SK-N-SH (cell line): ENCODE measurements at regions not wholly inside any gene's neighbourhood (a gene's known extent, or its start where the extent isn't known, plus 50 kb on each side); places are given as distances from the start of the nearest gene placed in this dataset.

Experiments
- EZH2phosphoT487 ChIP-seq: fragments of 200-600 bp; sonication (generic); IDR thresholded peaks from 2 replicates; pipeline ENCODE4 v1.6.1; 2017; ENCODE audit warnings: low read depth, mixed run types, mild to moderate bottlenecking, antibody characterized with exemption, moderate library complexity, borderline replicate concordance
- MXI1 ChIP-seq: IDR thresholded peaks from 2 replicates; pipeline ENCODE4 v1.6.1; 2012; ENCODE audit warnings: mild to moderate bottlenecking, low read depth, low read length, improper control_type of control experiment
- POLR2AphosphoS5 ChIP-seq: IDR thresholded peaks from 2 replicates; pipeline ENCODE4 v1.6.1; 2012; ENCODE audit warnings: low read depth, low read length
- RAD21 ChIP-seq: IDR thresholded peaks from 2 replicates; pipeline ENCODE4 v1.6.1; 2012; ENCODE audit warnings: mild to moderate bottlenecking, low read length
- SIN3A ChIP-seq: IDR thresholded peaks from 2 replicates; pipeline ENCODE4 v1.6.1; 2012; ENCODE audit warnings: low read depth, mild to moderate bottlenecking, low read length, moderate library complexity, borderline replicate concordance
- SMC3 ChIP-seq: IDR thresholded peaks from 2 replicates; pipeline ENCODE4 v1.6.1; 2012; ENCODE audit warnings: low read depth, low read length, improper control_type of control experiment
- TEAD4 ChIP-seq: IDR thresholded peaks from 2 replicates; pipeline ENCODE4 v1.4.0; 2012; ENCODE audit warnings: mild to moderate bottlenecking, borderline replicate concordance; ENCODE audit not compliant: insufficient read depth
- YY1 ChIP-seq: IDR thresholded peaks from 2 replicates; pipeline ENCODE4 v1.4.0; 2012; ENCODE audit warnings: low read depth, mild to moderate bottlenecking
- TF ChIP-seq, protein P1 (sequence below): fragments of 200-600 bp; sonication (generic); IDR thresholded peaks from 2 replicates; pipeline ENCODE4 v1.6.1; 2017; ENCODE audit warnings: antibody characterized with exemption, mild to moderate bottlenecking, moderate library complexity
- TF ChIP-seq, protein P2 (sequence below): IDR thresholded peaks from 2 replicates; pipeline ENCODE4 v1.4.0; 2012; ENCODE audit warnings: low read depth, borderline replicate concordance
- TF ChIP-seq, protein P3 (sequence below): IDR thresholded peaks from 2 replicates; pipeline ENCODE4 v1.6.1; 2012; ENCODE audit warnings: mild to moderate bottlenecking, low read depth, low read length, moderate library complexity
- TF ChIP-seq, protein P4 (sequence below): fragments of 150-350 bp; IDR thresholded peaks from 2 replicates; pipeline ENCODE4 v1.6.1; 2017; ENCODE audit warnings: antibody characterized with exemption, low read length, low read depth, borderline replicate concordance
- TF ChIP-seq, protein P5 (sequence below): IDR thresholded peaks from 2 replicates; pipeline ENCODE4; 2012

DNA sequence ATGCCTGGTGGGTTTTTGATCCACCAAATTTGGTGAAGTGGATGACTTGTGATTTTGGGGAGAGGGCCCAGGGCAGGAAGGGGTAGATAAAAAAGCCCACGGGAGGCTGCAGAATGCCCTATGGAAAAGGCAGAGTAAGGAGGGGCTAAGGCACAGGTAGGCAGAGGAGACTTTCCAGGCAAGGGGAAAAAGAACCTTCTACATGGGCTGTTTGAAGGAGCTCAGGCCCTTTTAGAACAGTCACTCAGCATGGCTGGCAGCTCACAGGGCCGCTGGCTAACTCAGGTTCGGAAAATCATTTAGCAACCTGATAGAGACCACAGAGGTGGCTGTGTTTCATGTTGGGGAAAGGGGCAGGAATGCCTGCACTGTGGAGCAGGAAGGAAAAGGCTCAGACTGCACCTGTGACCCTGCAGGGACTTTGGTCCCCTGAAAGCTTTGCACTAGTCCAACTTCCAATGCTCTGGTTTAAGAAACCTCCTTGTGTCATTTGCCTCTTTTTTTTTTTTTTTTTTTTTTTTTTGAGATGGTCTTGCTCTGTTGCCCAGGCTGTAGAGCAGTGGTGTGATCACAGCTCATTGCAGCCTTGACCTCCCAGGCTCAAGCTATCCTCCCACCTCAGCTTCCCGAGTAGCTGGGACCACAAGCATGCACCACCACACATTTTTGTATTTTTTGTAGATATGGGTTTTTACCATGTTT is 58.5 kb upstream of the ENAH start:
- TF ChIP-seq RAD21 = no peak
- TF ChIP-seq YY1 = no peak
- TF ChIP-seq, protein P1, sequence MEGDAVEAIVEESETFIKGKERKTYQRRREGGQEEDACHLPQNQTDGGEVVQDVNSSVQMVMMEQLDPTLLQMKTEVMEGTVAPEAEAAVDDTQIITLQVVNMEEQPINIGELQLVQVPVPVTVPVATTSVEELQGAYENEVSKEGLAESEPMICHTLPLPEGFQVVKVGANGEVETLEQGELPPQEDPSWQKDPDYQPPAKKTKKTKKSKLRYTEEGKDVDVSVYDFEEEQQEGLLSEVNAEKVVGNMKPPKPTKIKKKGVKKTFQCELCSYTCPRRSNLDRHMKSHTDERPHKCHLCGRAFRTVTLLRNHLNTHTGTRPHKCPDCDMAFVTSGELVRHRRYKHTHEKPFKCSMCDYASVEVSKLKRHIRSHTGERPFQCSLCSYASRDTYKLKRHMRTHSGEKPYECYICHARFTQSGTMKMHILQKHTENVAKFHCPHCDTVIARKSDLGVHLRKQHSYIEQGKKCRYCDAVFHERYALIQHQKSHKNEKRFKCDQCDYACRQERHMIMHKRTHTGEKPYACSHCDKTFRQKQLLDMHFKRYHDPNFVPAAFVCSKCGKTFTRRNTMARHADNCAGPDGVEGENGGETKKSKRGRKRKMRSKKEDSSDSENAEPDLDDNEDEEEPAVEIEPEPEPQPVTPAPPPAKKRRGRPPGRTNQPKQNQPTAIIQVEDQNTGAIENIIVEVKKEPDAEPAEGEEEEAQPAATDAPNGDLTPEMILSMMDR = no peak
- TF ChIP-seq POLR2AphosphoS5 = no peak
- no peak for TF ChIP-seq SMC3
- TF ChIP-seq, protein P2, sequence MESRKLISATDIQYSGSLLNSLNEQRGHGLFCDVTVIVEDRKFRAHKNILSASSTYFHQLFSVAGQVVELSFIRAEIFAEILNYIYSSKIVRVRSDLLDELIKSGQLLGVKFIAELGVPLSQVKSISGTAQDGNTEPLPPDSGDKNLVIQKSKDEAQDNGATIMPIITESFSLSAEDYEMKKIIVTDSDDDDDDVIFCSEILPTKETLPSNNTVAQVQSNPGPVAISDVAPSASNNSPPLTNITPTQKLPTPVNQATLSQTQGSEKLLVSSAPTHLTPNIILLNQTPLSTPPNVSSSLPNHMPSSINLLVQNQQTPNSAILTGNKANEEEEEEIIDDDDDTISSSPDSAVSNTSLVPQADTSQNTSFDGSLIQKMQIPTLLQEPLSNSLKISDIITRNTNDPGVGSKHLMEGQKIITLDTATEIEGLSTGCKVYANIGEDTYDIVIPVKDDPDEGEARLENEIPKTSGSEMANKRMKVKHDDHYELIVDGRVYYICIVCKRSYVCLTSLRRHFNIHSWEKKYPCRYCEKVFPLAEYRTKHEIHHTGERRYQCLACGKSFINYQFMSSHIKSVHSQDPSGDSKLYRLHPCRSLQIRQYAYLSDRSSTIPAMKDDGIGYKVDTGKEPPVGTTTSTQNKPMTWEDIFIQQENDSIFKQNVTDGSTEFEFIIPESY = no peak
- no peak for TF ChIP-seq SIN3A
- no peak for TF ChIP-seq MXI1
- TF ChIP-seq, protein P3, sequence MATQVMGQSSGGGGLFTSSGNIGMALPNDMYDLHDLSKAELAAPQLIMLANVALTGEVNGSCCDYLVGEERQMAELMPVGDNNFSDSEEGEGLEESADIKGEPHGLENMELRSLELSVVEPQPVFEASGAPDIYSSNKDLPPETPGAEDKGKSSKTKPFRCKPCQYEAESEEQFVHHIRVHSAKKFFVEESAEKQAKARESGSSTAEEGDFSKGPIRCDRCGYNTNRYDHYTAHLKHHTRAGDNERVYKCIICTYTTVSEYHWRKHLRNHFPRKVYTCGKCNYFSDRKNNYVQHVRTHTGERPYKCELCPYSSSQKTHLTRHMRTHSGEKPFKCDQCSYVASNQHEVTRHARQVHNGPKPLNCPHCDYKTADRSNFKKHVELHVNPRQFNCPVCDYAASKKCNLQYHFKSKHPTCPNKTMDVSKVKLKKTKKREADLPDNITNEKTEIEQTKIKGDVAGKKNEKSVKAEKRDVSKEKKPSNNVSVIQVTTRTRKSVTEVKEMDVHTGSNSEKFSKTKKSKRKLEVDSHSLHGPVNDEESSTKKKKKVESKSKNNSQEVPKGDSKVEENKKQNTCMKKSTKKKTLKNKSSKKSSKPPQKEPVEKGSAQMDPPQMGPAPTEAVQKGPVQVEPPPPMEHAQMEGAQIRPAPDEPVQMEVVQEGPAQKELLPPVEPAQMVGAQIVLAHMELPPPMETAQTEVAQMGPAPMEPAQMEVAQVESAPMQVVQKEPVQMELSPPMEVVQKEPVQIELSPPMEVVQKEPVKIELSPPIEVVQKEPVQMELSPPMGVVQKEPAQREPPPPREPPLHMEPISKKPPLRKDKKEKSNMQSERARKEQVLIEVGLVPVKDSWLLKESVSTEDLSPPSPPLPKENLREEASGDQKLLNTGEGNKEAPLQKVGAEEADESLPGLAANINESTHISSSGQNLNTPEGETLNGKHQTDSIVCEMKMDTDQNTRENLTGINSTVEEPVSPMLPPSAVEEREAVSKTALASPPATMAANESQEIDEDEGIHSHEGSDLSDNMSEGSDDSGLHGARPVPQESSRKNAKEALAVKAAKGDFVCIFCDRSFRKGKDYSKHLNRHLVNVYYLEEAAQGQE = no peak
- TF ChIP-seq, protein P4, sequence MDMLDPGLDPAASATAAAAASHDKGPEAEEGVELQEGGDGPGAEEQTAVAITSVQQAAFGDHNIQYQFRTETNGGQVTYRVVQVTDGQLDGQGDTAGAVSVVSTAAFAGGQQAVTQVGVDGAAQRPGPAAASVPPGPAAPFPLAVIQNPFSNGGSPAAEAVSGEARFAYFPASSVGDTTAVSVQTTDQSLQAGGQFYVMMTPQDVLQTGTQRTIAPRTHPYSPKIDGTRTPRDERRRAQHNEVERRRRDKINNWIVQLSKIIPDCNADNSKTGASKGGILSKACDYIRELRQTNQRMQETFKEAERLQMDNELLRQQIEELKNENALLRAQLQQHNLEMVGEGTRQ = no peak
- TF ChIP-seq, protein P5, sequence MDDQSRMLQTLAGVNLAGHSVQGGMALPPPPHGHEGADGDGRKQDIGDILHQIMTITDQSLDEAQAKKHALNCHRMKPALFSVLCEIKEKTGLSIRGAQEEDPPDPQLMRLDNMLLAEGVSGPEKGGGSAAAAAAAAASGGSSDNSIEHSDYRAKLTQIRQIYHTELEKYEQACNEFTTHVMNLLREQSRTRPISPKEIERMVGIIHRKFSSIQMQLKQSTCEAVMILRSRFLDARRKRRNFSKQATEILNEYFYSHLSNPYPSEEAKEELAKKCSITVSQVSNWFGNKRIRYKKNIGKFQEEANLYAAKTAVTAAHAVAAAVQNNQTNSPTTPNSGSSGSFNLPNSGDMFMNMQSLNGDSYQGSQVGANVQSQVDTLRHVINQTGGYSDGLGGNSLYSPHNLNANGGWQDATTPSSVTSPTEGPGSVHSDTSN = no peak
- no peak for TF ChIP-seq EZH2phosphoT487
- no peak for TF ChIP-seq TEAD4
